CD4-positive, alpha-beta T cell treated with Interferon gamma for 1 hour (primary cell): ENCODE measurements at regions not wholly inside any gene's neighbourhood (a gene's known extent, or its start where the extent isn't known, plus 50 kb on each side); places are given as distances from the start of the nearest gene placed in this dataset.
"Not testable (repeated sequence)": the region's sequence is repeated elsewhere in the genome, so short reads cannot be mapped to it uniquely, and the experiment has no call there.

Source experiments
- DNase-seq: peaks from one replicate; pipeline ENCODE4 v3.0.0-alpha.2; 2020

DNA sequence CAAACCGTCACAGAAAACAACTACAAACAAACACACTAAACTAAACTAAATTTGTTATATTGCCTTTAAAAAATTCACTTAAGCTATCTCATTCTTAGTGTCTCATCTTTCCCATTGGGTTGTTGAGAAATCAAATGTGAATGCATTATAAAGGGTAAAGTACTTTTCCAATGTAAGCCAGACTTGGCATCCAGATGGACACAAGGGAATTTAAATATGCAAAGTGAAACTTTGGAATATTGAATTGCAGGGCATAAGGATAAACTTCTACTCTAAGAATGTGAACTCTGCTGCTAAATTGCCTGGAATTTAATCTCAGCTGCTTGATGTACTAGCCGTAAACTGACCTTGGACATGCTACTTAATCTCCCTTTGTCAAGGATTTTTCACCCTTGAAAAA, 1554.6 kb downstream of the CDH8 start:
- no peak for DNase-seq

DNA sequence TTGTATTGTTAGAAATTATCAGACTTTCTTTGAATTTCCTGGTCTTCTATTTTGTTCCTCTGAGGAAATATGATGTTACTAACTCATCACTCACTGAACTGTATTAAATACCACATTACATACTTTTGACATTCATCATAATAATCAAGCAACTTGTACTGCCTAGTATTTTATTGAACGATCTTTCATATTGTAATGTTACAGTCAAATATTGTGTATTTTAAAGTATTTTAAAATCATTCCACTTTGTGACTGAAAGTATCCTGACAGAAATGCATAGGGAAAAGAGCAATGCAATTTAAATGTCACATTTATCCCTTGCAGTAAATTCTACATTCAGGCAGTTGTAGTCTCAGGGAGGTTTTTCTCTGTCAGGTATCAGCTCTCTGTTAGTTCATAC, 1557.4 kb downstream of the CDH8 start:
- no peak for DNase-seq

DNA sequence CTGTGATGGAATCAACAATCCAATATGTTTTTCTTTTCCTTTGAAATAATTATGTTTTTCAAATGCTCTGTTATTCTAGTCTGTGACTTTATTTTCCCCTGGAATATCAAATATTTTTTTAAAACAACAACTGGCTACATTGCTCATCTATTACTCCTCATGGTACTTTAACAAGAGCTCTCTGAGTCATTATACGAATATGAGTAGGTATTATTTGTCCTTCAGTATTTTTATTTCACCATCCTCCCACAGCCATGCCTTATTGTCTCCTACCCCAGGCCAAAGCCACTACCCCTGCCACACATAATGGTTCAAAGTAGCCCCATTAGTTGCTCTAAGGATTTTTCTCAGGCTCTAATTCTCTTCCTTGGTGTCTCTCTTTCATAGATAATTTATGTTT, 1572.3 kb downstream of the CDH8 start:
- no peak for DNase-seq

DNA sequence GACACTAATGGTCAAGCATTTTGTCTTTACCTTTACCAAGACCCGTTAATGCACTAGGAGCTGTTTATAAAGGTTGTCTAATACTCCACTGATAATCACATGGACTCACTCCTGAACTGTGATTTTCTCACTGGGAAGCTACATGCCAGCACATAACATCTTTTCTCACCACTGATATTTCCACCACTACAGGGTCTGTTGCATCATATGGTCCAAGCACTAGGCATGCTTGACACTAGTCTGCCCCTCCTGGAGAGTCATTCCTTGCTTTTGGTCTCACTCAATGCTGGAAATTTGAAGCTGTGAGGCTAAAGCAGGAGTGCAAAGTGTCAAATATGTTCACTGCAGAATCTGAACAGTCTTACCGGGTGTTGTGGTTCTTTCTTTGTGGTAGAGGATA, 1576.8 kb downstream of the CDH8 start:
- DNase-seq, result no peak

DNA sequence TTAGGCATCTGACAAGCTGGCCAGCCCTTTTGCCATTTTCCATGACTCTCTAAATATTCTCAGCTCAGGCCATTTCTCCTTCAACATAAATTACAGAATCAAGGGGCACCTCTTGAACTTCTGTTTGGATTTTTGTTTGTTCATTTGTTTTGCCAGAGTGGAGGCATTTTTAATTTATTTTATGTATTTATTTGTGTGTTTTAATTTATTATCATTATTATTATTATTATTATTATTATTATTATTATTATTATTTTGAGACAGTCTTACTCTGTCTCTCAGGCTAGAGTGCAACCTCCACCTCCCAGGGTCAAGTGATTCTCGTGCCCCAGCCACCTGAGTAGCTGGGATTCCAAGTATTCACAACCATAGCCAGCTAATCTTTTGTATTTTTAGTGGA, 1578.0 kb downstream of the CDH8 start:
- DNase-seq, result no peak

DNA sequence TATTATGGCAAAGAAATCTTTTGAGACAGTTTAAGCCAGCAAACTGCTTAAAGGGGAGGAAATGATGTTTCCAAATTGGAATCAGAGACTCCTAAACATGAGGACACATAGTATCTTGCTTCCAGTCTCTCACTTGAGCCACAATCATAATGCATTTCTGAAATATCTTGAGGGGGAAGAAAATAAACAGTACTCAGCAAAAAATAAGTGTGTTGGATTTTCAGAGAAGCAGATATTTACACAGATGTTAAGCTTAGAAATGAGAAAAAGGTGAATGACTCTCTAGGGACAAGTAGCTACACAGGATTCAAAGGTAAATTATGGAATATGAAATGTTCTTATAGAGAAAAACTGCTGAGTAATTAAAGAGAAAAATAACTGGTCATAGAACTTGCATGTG, 1583.6 kb downstream of the CDH8 start:
- no peak for DNase-seq

DNA sequence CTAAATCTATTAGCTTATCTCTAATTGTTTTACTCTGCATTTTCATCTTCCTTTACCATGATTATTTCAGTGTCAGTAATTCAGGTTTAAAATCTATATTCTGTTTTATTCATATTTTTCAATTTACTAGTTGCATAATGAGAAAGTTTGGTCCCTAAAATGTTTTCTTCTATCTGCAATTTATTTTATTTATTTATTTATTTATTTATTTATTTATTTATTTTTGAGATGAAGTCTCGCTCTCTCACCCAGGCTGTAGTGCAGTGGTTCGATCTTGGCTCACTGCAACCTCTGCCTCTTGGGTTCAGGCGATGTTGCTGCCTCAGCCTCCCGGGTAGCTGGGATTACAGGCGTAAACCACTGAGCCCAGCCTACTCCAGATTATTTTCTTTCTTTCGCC, 1597.3 kb downstream of the CDH8 start:
- no peak for DNase-seq

DNA sequence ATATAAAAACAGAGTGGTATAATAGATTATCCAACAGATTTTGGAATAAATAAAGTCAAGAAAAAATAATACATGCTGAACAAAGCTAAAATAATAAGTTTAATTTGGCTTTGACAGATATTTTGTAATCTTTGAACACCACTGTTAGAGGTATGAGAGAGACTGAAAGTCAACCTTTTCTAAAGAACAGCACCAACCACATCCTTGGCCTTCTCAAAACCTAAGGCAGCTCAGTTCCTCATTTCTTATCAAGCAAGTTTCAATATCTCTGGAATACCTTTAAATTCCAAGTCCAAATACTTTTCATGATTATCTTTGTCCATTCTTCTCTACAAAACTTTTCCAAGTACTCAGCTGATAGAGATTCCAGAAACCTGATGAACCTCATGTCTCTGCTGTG, 1603.8 kb downstream of the CDH8 start:
- no peak for DNase-seq

DNA sequence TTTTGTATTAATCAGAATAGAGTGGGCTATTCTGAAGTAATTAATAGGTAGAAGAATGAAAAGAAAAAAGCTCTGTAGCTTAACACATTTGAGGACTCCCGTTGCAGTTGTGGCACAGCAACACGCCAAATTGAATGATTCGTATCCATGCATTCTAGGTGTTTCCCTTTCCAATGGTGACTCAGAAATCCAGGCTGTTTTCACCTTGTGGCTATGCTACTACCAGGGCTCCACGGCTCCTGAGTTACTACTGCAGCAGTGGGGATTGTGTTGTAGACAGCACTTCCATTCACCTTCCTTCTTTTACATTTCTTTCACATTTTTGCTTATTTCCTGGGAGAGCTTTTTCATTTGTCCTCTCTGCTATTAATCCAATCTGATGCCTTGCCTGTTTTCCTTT, 1616.4 kb downstream of the CDH8 start:
- DNase-seq, result no peak

DNA sequence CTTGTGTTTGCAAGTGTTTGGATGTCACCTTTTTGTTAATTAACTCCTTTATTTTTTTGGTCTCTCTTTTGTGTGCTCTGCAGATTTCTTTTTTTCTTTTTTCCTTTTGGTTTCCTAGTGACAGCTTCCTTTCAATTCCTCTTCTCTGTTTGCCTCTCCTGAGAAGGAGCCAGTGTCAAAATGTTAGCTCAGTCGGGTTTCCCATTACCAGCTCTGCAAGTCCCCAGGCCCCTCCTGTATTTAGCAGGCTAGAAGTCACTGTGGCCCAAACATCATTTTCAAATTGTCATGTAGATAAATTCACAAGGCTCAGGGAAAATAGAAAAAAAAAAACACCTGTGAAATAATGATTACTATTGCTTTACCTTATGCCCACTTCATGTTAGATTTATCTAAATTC, 1621.6 kb downstream of the CDH8 start:
- DNase-seq, result no peak

DNA sequence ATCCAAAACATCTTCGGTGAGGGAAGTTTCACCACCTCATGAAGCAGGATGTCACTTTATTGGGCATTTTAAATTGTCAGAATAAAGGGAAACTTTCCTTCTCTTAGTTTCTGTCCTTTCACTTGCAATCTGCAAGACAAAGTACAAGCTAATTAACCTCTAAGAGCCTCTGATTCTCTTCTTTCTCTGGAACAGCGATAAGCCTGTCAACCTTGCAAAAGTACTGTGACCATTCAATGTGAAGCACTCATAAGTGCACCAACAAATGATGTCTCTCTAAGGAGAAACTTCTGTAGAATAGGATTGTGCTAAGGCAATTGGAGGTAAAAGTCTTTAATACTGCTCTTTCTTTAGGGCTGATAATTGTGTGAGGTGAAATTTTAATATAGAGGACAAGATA, 1622.3 kb downstream of the CDH8 start:
- DNase-seq, result no peak

DNA sequence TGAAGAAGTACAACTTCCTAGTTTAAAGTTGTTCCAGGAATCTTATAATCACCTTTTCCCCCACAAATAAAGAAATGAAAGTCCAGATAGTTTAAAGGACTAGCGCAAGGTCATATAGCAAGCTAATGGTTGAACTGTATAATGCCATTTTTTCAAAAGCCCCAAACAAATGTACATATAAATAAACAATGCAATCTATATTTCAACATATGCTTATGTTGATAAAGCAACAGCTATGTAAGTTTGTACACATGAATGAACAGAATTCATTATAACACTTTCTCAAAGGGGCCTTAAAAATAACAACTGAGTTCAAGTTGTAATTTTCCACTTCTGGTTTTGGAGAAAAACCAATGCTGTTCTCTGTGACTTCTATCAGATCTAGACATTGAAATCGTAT, 1628.6 kb downstream of the CDH8 start:
- no peak for DNase-seq

DNA sequence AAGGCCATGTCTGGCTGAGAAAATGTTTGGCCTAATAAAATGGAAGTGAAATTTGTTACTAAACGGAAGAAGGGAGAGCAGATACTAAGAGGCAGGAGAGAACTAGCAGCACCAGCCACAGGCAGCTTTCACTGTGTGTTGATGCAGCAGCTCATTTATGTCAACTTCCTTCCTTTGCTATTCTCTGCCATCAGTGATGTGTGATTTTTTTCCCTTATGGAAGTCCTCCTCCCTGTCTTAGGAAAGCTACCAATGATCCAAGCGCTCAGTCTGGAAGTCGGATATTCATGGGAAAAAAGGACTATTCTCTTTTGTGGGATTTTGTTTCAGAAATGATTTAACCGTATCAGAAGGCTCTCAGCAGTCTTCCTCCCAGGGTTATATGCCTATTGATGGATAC, 1629.2 kb downstream of the CDH8 start:
- no peak for DNase-seq

DNA sequence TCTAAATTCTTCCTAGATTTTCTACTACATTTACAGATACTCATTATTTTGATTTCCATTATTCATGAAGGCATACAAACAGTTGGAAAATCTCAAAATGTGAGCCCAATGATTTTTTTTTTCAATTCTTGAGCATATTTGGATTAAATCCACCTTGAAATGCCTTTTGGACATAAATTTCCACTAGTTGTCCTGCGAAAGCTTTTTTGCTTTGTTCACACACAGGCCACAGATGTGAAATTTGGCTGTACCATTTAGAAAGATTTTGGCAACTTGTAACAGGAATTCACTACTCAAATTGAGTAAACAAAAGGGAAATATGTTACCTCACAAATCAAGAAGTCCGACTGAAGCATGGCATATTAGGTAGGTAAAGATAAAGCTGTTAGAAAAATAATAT, 1631.0 kb downstream of the CDH8 start:
- DNase-seq, result no peak

DNA sequence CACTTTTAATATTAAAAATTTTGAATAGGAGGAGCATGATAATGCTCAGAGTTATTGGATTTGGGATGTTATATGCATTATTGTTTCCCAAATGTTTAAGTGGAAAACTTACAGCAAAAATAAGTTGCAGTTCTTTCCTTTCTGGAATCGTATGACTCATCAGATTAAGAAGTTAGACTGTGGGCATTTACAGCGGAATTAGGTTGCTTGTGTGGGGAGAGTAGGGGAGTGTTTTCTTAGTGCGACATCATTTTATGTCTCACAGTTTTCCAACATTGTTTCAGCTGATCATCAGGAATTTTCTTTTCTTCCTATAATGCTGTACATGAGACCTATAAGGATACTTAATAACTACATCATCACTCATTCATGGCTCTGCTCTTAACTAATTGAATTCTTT, 1631.8 kb downstream of the CDH8 start:
- no peak for DNase-seq

DNA sequence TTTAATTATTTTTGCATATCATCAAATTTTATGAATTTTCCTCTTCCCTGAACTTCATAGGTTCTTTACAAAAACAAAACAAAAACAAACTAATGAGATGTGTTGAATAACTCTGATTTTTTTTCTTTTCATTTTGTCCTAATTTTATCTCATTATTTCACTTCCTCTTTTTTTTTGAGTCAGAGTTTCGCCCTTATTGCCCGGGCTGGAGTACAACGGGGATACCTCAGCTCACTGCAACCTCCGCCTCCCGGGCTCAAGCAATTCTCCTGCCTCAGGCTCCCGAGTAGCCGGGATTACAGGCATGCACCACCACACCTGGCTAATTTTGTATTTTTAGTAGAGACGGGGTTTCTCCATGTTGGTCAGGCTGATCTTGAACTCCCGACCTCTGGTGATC, 1633.3 kb downstream of the CDH8 start:
- not testable (repeated sequence) for DNase-seq

DNA sequence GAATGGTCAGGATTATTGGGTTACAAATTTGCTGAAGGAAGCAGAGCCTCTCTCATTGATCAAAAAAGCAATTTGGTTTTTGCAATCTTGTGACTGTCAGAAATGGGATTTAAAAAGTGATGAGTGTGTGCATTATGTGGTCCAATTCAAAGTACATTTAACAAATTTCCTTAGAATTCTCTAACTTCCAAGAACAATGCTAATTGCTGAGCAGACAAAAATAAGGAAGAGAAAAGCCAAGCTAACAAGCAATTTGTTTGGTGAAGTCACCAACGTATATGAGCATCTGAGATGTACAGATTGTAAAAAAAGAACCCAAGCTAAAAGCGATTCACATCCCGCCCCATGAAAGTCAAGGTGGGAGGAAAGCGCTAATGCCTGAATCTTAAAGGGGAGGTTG, 1643.9 kb downstream of the CDH8 start:
- no peak for DNase-seq

DNA sequence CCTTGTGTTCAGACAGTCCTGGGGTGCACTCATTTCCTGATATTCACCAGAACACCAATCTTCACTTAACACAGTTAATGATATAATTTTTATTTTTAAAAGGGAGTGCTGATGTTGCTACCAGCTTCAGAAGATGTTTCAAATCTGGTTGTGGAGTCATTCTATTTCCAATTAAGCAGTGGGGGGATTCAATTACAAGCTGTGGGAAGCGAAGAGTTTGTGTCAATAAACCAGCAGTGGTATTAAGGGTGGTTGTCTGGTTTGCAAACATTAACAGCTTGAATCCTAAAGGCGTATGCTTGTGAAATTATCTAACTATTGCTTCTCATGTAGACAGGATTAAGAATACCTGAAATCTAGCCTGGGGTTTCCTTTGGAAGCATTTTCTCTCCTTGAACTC, 1637.5 kb upstream of the GOT2 start:
- DNase-seq, result no peak

DNA sequence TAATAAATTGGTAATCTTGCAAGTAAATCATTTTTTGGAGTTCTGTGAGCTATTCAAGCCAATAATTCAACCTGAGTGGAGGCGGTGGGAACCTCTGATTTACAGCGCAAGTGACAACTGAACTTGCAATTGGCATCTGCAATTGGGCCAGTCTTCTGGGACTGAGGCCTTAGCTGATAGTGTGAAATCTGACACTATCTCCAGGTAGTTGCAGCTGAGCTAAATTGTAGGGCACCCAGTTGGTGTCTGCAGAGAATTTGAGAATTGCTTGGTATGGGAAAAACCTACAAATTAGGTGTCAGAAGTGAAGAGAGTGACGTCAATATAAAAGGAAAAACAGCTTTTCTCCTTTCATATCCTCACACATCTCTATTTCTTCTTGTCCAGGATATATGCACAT, 1633.6 kb upstream of the GOT2 start:
- DNase-seq, result no peak

DNA sequence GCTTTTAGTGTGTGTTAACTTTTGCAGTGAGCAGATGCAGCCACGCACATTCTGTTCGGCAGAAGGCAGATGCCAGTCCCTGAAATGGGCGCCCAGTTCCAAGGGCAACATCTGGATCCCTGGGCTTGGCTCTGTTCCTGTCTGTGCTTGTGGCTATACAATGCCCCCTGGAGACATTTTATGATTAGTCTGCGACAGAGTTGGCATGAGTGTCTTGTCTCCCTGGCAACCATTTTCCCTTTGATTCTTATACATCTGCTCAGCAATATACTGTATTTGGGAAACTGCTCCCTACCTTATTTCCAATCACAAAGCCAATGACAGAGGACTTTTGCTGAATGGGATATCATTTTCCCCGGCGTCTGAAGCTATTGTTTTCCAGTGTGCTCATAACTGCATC, 1629.5 kb upstream of the GOT2 start:
- DNase-seq, result no peak

DNA sequence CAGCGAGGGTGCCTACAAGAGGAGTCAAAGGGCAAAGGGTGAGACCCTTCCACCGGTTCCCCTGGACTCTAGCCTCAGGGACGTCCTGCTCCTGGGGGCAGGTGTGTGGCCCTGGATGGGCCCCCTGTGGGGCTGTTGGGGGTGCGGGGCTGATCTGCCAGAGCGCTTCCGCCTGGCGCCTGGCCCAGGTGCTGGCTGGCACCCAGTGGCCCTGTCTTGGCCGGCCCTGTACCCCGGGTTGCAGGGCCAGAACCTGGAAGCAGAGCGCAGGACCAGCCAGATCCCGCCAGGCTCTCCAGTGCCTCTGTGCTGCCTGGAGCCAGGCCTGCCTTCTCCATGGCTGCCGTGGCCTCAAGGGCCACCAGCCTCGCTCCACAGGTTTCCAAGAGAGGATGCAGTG, 1625.8 kb upstream of the GOT2 start:
- DNase-seq, result not testable (repeated sequence)

DNA sequence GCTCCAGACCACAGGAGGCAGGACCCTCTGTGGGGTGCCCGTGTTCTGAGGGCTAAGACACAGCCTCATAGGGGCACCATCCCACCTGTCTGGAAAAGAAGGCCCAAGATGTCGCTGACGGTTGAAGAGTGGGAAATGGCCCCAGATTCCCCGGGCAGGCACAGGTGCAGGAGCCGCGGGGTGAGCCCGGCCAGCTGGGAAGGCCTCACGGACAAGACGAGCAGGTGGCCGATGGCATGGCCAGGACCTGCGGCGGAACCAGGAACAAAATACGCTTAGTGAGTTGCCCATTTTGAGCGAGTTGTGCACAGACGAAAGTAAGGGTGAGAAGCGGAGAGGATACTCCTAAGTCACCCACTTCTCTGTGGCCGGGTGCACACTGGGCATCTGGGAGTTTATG, 1625.3 kb upstream of the GOT2 start:
- DNase-seq, result not testable (repeated sequence)

DNA sequence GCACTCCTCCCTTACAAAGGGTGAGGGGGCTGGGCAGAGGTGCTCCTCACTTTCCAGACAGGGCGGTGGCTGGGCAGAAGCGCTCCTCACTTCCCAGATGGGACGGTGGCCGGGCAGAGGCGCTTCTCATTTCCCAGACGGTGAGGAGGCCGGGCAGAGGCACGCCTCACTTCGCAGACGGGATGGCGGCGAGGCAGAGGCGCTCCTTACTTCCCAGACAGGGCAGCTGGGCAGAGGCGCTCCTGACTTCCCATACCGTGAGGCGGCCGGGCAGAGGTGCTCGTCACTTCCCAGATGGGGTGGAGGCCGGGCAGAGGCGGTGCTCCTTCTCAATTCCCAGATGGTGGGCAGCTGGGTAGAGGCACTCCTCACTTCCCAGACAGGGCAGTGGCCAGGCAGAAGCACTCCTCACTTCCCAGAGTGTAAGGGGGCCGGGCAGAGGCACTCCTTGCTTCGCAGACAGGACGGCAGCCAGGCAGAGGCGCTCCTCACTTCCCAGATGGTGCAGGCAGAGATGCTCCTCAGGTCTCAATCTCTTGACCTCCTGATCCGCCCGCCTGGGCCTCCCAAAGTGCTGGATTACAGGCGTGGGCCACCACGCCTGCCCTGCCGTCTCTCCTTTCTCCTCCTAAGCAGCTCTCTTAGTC, 1623.9 kb upstream of the GOT2 start:
- not testable (repeated sequence) for DNase-seq

DNA sequence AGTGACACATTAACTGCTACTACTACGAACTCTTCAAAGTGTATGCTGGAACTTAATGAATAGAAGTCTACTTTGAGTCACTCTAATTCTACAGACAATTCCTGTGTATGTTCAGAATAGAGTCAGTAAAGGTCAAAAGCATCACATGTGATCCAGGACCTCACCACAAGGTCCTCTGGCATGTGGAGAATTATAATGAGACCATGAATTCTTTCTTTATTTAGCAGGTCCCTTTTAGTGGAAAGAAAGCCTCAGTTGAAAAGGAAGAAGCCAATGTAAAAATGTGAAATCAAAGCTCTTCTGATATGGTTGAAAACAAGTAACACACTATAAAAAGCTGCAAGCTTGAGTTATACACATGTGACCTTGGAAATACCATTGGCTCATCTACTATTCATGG, 1612.1 kb upstream of the GOT2 start:
- no peak for DNase-seq

DNA sequence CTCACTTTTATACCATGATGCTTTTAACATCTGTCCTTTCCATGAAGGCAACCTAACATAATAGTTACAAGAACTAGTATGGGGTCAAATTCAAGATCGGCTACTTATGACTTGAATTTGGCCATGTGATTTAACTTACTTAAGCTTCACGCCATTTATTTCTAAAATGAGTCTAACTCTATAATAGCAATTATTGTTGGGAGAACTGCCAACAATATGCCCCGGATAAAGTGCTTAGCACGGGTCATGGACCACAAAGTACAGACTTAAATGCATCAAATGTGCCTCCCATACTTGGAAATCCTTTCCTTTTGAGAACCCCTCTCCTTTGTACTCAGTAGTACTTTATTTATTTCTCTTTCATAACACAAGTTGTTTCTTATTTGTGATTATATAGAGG, 1603.6 kb upstream of the GOT2 start:
- DNase-seq, result no peak

DNA sequence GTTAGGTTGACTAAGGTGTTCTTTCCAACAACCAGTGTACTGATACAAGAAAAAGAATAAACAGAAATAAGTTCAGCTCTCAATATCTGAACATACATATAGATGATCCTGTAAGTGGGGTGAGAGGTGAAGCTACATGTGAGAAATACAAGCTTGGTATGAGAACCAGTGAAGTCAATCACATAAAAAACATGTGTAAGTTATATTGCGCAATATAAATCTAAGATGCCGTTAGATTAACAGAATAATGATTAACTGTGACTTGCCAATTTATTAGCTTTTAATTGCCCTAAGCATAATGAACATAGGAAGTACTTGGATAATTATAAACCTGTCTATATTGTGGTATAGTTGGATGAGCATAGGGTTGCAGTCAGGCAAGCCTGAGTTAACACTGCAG, 1597.1 kb upstream of the GOT2 start:
- DNase-seq, result no peak
